Neural progenitor cell (in vitro differentiated cells): ENCODE measurements at regions not wholly inside any gene's neighbourhood (a gene's known extent, or its start where the extent isn't known, plus 50 kb on each side); places are given as distances from the start of the nearest gene placed in this dataset.

ENCODE experiments used
- EZH2phosphoT487 ChIP-seq: fragments of 200-600 bp; sonication (generic); IDR thresholded peaks from 2 replicates; pipeline ENCODE4 v1.6.1; 2017; ENCODE audit warnings: antibody characterized with exemption
- TF ChIP-seq, protein P1 (sequence below): fragments of 200-600 bp; sonication (generic); IDR thresholded peaks from 2 replicates; pipeline ENCODE4 v1.5.1; 2017; ENCODE audit warnings: antibody characterized with exemption, mild to moderate bottlenecking

DNA sequence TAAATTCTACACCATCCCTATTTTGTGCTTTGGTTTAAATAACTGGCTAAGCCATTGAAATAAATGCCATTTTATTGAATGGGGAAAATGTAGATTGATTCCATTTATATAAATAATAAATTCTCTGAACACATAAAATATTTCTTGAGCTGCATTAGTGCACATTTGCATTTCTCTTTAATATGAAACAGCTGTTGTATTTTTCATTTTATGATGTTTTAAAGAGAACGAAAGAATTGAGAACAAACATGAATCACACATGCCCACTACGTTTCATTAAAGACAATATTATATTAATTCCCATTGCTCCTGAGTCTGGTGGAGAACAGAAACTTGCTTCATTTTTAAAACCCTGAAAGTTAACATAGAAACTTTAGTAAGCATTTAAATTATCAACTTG lies 235.7 kb upstream of the CFAP20DC start:
- TF ChIP-seq, protein P1, sequence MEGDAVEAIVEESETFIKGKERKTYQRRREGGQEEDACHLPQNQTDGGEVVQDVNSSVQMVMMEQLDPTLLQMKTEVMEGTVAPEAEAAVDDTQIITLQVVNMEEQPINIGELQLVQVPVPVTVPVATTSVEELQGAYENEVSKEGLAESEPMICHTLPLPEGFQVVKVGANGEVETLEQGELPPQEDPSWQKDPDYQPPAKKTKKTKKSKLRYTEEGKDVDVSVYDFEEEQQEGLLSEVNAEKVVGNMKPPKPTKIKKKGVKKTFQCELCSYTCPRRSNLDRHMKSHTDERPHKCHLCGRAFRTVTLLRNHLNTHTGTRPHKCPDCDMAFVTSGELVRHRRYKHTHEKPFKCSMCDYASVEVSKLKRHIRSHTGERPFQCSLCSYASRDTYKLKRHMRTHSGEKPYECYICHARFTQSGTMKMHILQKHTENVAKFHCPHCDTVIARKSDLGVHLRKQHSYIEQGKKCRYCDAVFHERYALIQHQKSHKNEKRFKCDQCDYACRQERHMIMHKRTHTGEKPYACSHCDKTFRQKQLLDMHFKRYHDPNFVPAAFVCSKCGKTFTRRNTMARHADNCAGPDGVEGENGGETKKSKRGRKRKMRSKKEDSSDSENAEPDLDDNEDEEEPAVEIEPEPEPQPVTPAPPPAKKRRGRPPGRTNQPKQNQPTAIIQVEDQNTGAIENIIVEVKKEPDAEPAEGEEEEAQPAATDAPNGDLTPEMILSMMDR = no peak
- TF ChIP-seq EZH2phosphoT487 = no peak
